HUES6 (cell line): ENCODE measurements at regions not wholly inside any gene's neighbourhood (a gene's known extent, or its start where the extent isn't known, plus 50 kb on each side); places are given as distances from the start of the nearest gene placed in this dataset.

ENCODE experiments used
- H3K27ac ChIP-seq: 2 replicates; pipeline ENCODE4 v1.7.0; 2013; ENCODE audit warnings: low read depth, mild to moderate bottlenecking, low read length, inconsistent platforms
- H3K27me3 ChIP-seq: 2 replicates; pipeline ENCODE4 v1.6.1; 2013; ENCODE audit warnings: low read length; ENCODE audit not compliant: control insufficient read depth, insufficient read depth
- H3K36me3 ChIP-seq: 2 replicates; pipeline ENCODE4 v1.6.1; 2013; ENCODE audit warnings: low read length; ENCODE audit not compliant: control insufficient read depth, insufficient read depth
- H3K4me1 ChIP-seq: 2 replicates; pipeline ENCODE4 v1.6.1; 2013; ENCODE audit warnings: low read length; ENCODE audit not compliant: control insufficient read depth, insufficient read depth
- H3K4me3 ChIP-seq: 2 replicates; pipeline ENCODE4 v1.5.1; 2013; ENCODE audit warnings: low read depth, low read length
- H3K9ac ChIP-seq: one replicate; pipeline ENCODE4 v1.6.1; 2013; ENCODE audit warnings: mild to moderate bottlenecking, low read length
- H3K9me3 ChIP-seq: 2 replicates; pipeline ENCODE4 v1.6.1; 2013; ENCODE audit warnings: low read depth, low read length; ENCODE audit not compliant: control insufficient read depth, insufficient read depth

- Histone ChIP-seq H3K36me3 (no peaks in the 10 kb centered on the region), H3K27me3 (no peaks in the 10 kb centered on the region), H3K9me3 (no peaks in the 10 kb centered on the region), H3K9ac (no peak overlapping the region), H3K27ac (no peak overlapping the region), H3K4me3 (no peak overlapping the region), H3K4me1 (peaks cover 12% of the 10 kb centered on the region; the same call in 1 of the 2 replicates)
These were observed 766.5 kb downstream of the C4orf33 start for GRCh38 chr4:129862461-129862860.

- H3K36me3 ChIP-seq: no peaks in the 10 kb centered on the region
- H3K4me3 ChIP-seq: no peak overlapping the region
- H3K27me3 ChIP-seq: no peaks in the 10 kb centered on the region
- no peaks in the 10 kb centered on the region for H3K9me3 ChIP-seq
- H3K27ac ChIP-seq: no peak overlapping the region
- peaks cover 12% of the 10 kb centered on the region; the same call in 1 of the 2 replicates for H3K4me1 ChIP-seq
- H3K9ac ChIP-seq: no peak overlapping the region
These were observed 767.3 kb downstream of the C4orf33 start for GRCh38 chr4:129863206-129863605.

- H3K4me3 ChIP-seq: no peak overlapping the region
- H3K36me3 ChIP-seq: no peaks in the 10 kb centered on the region
- no peaks in the 10 kb centered on the region for H3K9me3 ChIP-seq
- H3K27ac ChIP-seq: no peak overlapping the region
- H3K4me1 ChIP-seq: no peaks in the 10 kb centered on the region
- H3K27me3 ChIP-seq: no peaks in the 10 kb centered on the region
- no peak overlapping the region for H3K9ac ChIP-seq
These were observed 788.0 kb downstream of the C4orf33 start for GRCh38 chr4:129883996-129884395.

GRCh38 chr4:129897111-129897510, 801.2 kb downstream of the C4orf33 start:
- Histone ChIP-seq H3K4me3 (no peak overlapping the region), H3K9me3 (peaks cover 7% of the 10 kb centered on the region; the same call in 1 of the 2 replicates), H3K27ac (no peak overlapping the region), H3K9ac (no peak overlapping the region), H3K27me3 (no peaks in the 10 kb centered on the region), H3K36me3 (no peaks in the 10 kb centered on the region), H3K4me1 (no peaks in the 10 kb centered on the region)

GRCh38 chr4:129899849-129900248, 803.9 kb downstream of the C4orf33 start:
- Histone ChIP-seq H3K36me3 (no peaks in the 10 kb centered on the region), H3K4me1 (no peaks in the 10 kb centered on the region), H3K9ac (no peak overlapping the region), H3K27me3 (no peaks in the 10 kb centered on the region), H3K9me3 (peaks cover 7% of the 10 kb centered on the region; the same call in 1 of the 2 replicates), H3K27ac (no peak overlapping the region), H3K4me3 (no peak overlapping the region)

GRCh38 chr4:129900430-129900953, 804.5 kb downstream of the C4orf33 start:
- no peaks in the 10 kb centered on the region for H3K4me1 ChIP-seq
- H3K27ac ChIP-seq: no peak overlapping the region
- peaks cover 7% of the 10 kb centered on the region; the same call in 1 of the 2 replicates for H3K9me3 ChIP-seq
- no peak overlapping the region for H3K4me3 ChIP-seq
- H3K9ac ChIP-seq: no peak overlapping the region
- no peaks in the 10 kb centered on the region for H3K27me3 ChIP-seq
- no peaks in the 10 kb centered on the region for H3K36me3 ChIP-seq

- Histone ChIP-seq H3K27ac (no peak overlapping the region), H3K4me1 (no peaks in the 10 kb centered on the region), H3K36me3 (no peaks in the 10 kb centered on the region), H3K9ac (no peak overlapping the region), H3K9me3 (peaks cover 7% of the 10 kb centered on the region; the same call in 1 of the 2 replicates), H3K27me3 (no peaks in the 10 kb centered on the region), H3K4me3 (no peak overlapping the region)
These were observed 805.3 kb downstream of the C4orf33 start for GRCh38 chr4:129901205-129901604.

- Histone ChIP-seq H3K4me3 (no peak overlapping the region), H3K9ac (no peak overlapping the region), H3K27me3 (no peaks in the 10 kb centered on the region), H3K9me3 (peaks cover 7% of the 10 kb centered on the region; the same call in 1 of the 2 replicates), H3K27ac (no peak overlapping the region), H3K36me3 (no peaks in the 10 kb centered on the region), H3K4me1 (no peaks in the 10 kb centered on the region)
These were observed 807.9 kb downstream of the C4orf33 start for GRCh38 chr4:129903861-129904260.

- H3K27me3 ChIP-seq: no peaks in the 10 kb centered on the region
- no peak overlapping the region for H3K27ac ChIP-seq
- no peaks in the 10 kb centered on the region for H3K9me3 ChIP-seq
- no peaks in the 10 kb centered on the region for H3K4me1 ChIP-seq
- no peaks in the 10 kb centered on the region for H3K36me3 ChIP-seq
- no peak overlapping the region for H3K9ac ChIP-seq
- H3K4me3 ChIP-seq: no peak overlapping the region
These were observed 809.3 kb downstream of the C4orf33 start for GRCh38 chr4:129905256-129905655.

- no peaks in the 10 kb centered on the region for H3K9me3 ChIP-seq
- H3K36me3 ChIP-seq: no peaks in the 10 kb centered on the region
- no peak overlapping the region for H3K4me3 ChIP-seq
- no peak overlapping the region for H3K9ac ChIP-seq
- no peaks in the 10 kb centered on the region for H3K27me3 ChIP-seq
- no peak overlapping the region for H3K27ac ChIP-seq
- H3K4me1 ChIP-seq: no peaks in the 10 kb centered on the region
These were observed 812.2 kb downstream of the C4orf33 start for GRCh38 chr4:129908117-129908516.

GRCh38 chr4:129916991-129917390, 821.0 kb downstream of the C4orf33 start:
- H3K4me3 ChIP-seq: no peak overlapping the region
- H3K4me1 ChIP-seq: no peaks in the 10 kb centered on the region
- no peaks in the 10 kb centered on the region for H3K27me3 ChIP-seq
- H3K9me3 ChIP-seq: no peaks in the 10 kb centered on the region
- no peaks in the 10 kb centered on the region for H3K36me3 ChIP-seq
- no peak overlapping the region for H3K9ac ChIP-seq
- no peak overlapping the region for H3K27ac ChIP-seq

- Histone ChIP-seq H3K4me3 (no peak overlapping the region), H3K4me1 (no peaks in the 10 kb centered on the region), H3K27ac (no peak overlapping the region), H3K9ac (no peak overlapping the region), H3K36me3 (no peaks in the 10 kb centered on the region), H3K9me3 (no peaks in the 10 kb centered on the region), H3K27me3 (no peaks in the 10 kb centered on the region)
These were observed 821.7 kb downstream of the C4orf33 start for GRCh38 chr4:129917651-129918050.
